ENCODE measurements at regions not wholly inside any gene's neighbourhood (a gene's known extent, or its start where the extent isn't known, plus 50 kb on each side); places are given as distances from the start of the nearest gene placed in this dataset.
A peak's percentile ranks its signal among the peaks of the same experiment; 100 is the strongest.

DNA sequence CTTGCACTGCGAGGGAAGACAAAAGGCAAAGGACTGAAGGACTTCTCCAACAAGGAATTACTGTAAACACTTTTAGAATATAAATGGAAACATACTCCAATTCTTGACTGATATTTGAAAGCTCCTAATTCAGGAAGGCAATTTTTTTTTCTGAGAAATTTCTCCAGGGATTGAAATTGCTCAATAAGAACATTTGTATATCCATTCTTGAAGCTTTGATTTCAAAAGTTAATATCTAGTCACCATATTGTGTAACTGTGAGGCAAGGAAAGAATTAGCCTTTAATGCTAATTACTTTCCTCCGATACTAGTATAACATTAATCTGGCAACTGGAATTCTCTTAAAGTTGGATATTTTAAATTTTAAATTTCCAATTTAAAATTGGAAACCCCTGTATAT, 188.4 kb upstream of the COL1A2 start:
- Histone ChIP-seq H3K27ac (no peak overlapping the region), H3K4me3 (no peak overlapping the region), H3K27me3 (no peaks in the 10 kb centered on the region), H3K9me3 (no peaks in the 10 kb centered on the region), H3K4me1 (no peaks in the 10 kb centered on the region), H3K36me3 (no peaks in the 10 kb centered on the region)
- intact Hi-C loops (cut with DNase I; ENCODE audit: low total_unique reads) = no loop called here
- no peak for TF ChIP-seq POLR2A (IDR thresholded peaks at IDR 0.05)
- TF ChIP-seq CTCF (IDR thresholded peaks at IDR 0.05) = no peak
- no peak for DNase-seq

DNA sequence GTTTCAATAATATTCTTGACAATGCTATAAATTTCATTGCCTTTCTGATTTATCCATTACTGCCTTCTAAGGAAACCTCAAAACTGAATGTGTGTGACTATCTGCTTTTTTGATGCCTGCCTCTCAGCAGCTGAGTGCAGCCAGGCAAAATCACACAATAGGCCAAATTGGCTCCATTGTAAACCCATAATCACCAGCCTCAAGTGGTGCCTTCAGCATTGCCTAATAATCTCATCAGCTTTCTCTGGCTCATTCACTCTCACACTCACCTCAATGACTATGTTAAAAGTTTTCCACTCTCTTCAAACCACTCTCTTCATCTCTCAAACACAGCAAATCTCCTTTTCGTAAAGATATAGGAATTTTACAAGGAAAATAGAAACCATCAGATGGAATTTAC, 182.5 kb upstream of the COL1A2 start:
- Histone ChIP-seq H3K27ac (no peak overlapping the region), H3K9me3 (no peaks in the 10 kb centered on the region), H3K4me3 (no peak overlapping the region), H3K36me3 (no peaks in the 10 kb centered on the region), H3K27me3 (no peaks in the 10 kb centered on the region), H3K4me1 (no peaks in the 10 kb centered on the region)
- TF ChIP-seq POLR2A (IDR thresholded peaks at IDR 0.05) (no peak), CTCF (IDR thresholded peaks at IDR 0.05) (no peak)
- intact Hi-C loops (cut with DNase I; ENCODE audit: low total_unique reads) = no loop called here
- DNase-seq = no peak

DNA sequence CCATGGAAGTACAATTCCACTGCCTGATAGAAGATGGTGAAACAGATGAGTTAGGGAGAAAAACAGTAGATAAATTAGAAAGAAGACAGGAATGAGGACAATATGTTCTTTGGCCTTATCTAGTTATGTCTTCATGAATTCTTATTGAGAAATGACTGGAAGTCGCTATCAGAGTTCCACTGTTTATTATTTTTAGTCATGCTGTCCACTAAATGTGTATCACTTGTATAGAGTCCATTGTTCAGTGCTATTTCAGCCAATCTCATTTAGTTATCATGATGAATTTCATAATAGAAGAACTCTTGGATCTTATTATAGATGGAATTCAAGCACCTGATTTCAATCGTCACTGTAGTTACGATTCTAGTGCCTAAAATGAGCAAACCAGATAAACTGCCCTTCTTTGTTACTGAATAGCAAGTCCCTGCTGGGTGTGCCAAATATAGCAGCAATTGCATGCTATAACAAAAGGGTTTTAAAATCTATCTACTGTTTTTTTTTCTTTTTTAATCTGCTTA, 177.7 kb upstream of the COL1A2 start:
- Histone ChIP-seq H3K4me3 (no peak overlapping the region), H3K36me3 (no peaks in the 10 kb centered on the region), H3K27me3 (no peaks in the 10 kb centered on the region), H3K9me3 (no peaks in the 10 kb centered on the region), H3K27ac (no peak overlapping the region), H3K4me1 (no peaks in the 10 kb centered on the region)
- intact Hi-C loops (cut with DNase I; ENCODE audit: low total_unique reads) = no loop called here
- DNase-seq = peak in 1 of 2 donors; percentile 19
- TF ChIP-seq CTCF (IDR thresholded peaks at IDR 0.05) (no peak), POLR2A (IDR thresholded peaks at IDR 0.05) (no peak)

DNA sequence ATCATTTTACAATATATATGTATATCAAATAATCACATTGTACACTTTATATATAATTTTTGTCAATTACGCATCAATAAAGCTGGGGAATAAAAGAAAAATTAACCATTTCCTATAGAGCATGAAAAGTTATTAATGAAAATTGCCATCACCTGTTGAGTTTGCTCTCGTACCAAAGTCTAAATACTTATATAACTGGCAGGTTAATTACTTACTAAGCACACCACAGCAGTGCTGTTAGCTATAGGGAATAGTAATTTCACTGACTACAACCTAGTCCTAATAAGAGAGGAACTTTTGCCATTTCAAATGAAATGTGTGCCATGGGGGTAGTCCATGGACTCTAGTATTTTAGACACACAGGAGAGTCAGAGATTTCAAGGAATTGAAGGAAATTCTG, 176.9 kb upstream of the COL1A2 start:
- Histone ChIP-seq H3K4me1 (no peaks in the 10 kb centered on the region), H3K27ac (no peak overlapping the region), H3K27me3 (no peaks in the 10 kb centered on the region), H3K4me3 (no peak overlapping the region), H3K9me3 (no peaks in the 10 kb centered on the region), H3K36me3 (no peaks in the 10 kb centered on the region)
- no peak for DNase-seq
- no peak for TF ChIP-seq CTCF (IDR thresholded peaks at IDR 0.05)
- no peak for TF ChIP-seq POLR2A (IDR thresholded peaks at IDR 0.05)
- intact Hi-C loops (cut with DNase I; ENCODE audit: low total_unique reads) = no loop called here

DNA sequence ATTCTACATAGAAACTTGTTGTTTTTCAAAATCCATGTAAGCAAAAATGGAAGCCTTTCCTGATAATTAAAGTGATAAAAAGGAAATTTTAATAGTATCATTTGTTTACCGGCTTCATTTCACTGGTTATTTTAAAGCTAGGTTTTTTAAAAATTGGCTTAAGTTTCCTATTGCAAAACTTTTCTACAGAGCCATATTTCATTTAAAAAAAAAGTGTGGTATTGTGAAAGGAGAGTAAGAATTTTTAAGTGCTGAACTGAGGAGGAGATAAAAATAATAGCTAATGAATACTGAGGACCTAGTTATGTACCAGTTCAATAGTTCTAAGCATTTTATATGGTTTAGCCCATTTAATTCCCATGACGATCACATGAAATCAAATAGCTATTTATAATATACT, 172.2 kb upstream of the COL1A2 start:
- Histone ChIP-seq H3K4me1 (no peaks in the 10 kb centered on the region), H3K36me3 (no peaks in the 10 kb centered on the region), H3K27me3 (no peaks in the 10 kb centered on the region), H3K4me3 (no peak overlapping the region), H3K9me3 (no peaks in the 10 kb centered on the region), H3K27ac (peak overlapping the region in 1 of 2 donors; percentile 9)
- intact Hi-C loops (cut with DNase I; ENCODE audit: low total_unique reads) = no loop called here
- DNase-seq = no peak
- TF ChIP-seq POLR2A (IDR thresholded peaks at IDR 0.05) (no peak), CTCF (IDR thresholded peaks at IDR 0.05) (no peak)

All from uterus (tissue), 3 donors.